Kidney (tissue), 13 donors: ENCODE measurements at regions not wholly inside any gene's neighbourhood (a gene's known extent, or its start where the extent isn't known, plus 50 kb on each side); places are given as distances from the start of the nearest gene placed in this dataset.

ENCODE experiments used
- DNase-seq, 5 donors: peaks; one replicate each; pipeline ENCODE4 v3.0.0-alpha.2; 2013 to 2020
- FAIRE-seq: peaks from 2 replicates; lab custom pipeline; 2012; peaks lifted over from hg19 to GRCh38; lab: Jason Lieb, UNC
- H3K27ac ChIP-seq, 2 donors: one replicate each; pipeline ENCODE4 v1.7.0; 2013; ENCODE audit warnings: low read depth in 2 of 2, low read length in 2 of 2, inconsistent platforms in 1 of 2
- H3K27me3 ChIP-seq: one replicate; pipeline ENCODE4 v1.7.1; 2013; ENCODE audit warnings: low read length, inconsistent platforms; ENCODE audit not compliant: control insufficient read depth, insufficient read depth
- H3K36me3 ChIP-seq, 3 donors: one replicate each; pipeline versions ENCODE4 v1.7.0 to v1.7.1; 2013; ENCODE audit warnings: low read length in 3 of 3, control low read depth in 1 of 3, inconsistent platforms in 1 of 3; ENCODE audit not compliant: insufficient read depth in 3 of 3, control insufficient read depth in 2 of 3
- H3K4me1 ChIP-seq, 3 donors: one replicate each; pipeline versions ENCODE4 v1.7.0 to v1.7.1; 2013; ENCODE audit warnings: low read length in 3 of 3, inconsistent platforms in 1 of 3, low read depth in 1 of 3; ENCODE audit not compliant: control insufficient read depth in 2 of 3, insufficient read depth in 2 of 3
- H3K4me3 ChIP-seq, 3 donors: one replicate each; pipeline versions ENCODE4 v1.7.0 to v1.8.1; 2013; ENCODE audit warnings: low read length in 3 of 3, control low read depth in 1 of 3, inconsistent platforms in 1 of 3
- H3K9ac ChIP-seq, 3 donors: one replicate each; pipeline versions ENCODE4 v1.7.0 to v1.7.1; 2013; ENCODE audit warnings: low read length in 3 of 3, control low read depth in 1 of 3, inconsistent platforms in 1 of 3
- H3K9me3 ChIP-seq, 3 donors: one replicate each; pipeline versions ENCODE4 v1.7.0 to v1.7.1; 2013; ENCODE audit warnings: low read length in 3 of 3, control low read depth in 1 of 3, inconsistent platforms in 1 of 3; ENCODE audit not compliant: control insufficient read depth in 2 of 3, insufficient read depth in 1 of 3
- intact Hi-C: fragments of 100-400 bp; cut with DNase I; formaldehyde crosslinking; loops from one replicate; pipeline ENCODE4 v1.11.1; 2022
- TF ChIP-seq, protein P1 (sequence below): IDR thresholded peaks from 3 replicates; pipeline ENCODE4 v1.5.1; 2012; ENCODE audit warnings: mild to moderate bottlenecking, moderate library complexity, borderline replicate concordance; ENCODE audit not compliant: insufficient read depth; ENCODE audit errors: extremely low read depth
- donor health status: control.
- donor health status: control.
- donor health status: control.
- donor health status: control.
- donor health status: control.
- donor health status: DM: yes; HTN: yes; CAD: no.
- donor health status: Normal renal cell carcinoma (clear cell type).

DNA sequence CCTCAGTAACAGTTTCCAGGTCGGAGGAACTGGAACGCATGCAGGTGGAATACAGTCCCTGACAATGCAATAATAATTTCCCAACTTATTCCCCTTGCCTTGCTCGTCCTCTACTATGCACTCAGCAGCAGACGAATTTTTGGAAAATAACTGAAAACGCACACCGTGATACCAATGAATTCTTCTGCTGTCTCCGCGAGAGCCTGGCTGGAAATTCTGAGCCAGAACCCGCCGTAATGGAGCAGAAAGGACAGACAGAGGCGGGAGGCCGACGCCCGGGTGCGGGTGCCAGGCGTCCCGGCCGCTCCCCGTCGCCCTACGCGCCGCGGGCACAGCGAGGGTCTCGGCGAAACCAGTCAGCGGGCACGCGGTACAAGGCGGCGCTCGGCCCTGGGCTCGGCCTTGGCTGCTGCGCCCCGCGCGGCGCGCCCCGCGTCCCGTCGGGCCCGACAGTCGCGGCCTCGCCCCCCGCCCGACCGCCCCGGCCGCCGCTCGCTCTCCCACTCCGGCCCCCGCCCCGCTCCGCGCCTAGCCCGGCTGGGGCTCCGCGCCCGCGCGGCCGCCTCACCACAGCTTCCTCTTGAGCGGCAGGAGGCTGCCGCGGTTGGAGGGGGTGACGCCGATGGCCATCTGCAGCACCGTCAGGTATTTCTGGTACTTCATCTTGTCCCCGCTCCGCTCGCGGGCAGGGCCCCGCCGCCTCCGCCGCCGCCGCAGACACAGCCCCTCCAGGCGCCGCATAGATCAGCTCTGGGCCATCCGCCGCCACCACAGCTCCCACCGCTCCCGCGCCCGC is 114.5 kb upstream of the GOLGA8J start:
- intact Hi-C loops, result no loop called here
- Histone ChIP-seq H3K9me3 (peaks cover 0 to 14% (median 1%) of the 10 kb centered on the region in 3 donors), H3K9ac (peak overlapping the region in 1 of 3 donors; percentile 0), H3K4me3 (peak overlapping the region in 1 of 3 donors; percentile 37), H3K27me3 (peaks cover 5% of the 10 kb centered on the region), H3K27ac (no peak overlapping the region), H3K4me1 (no peaks in the 10 kb centered on the region), H3K36me3 (no peaks in the 10 kb centered on the region)
- FAIRE-seq (no peak), DNase-seq (peak; percentile 37 to 62 (median 52))
- TF ChIP-seq, protein P1, sequence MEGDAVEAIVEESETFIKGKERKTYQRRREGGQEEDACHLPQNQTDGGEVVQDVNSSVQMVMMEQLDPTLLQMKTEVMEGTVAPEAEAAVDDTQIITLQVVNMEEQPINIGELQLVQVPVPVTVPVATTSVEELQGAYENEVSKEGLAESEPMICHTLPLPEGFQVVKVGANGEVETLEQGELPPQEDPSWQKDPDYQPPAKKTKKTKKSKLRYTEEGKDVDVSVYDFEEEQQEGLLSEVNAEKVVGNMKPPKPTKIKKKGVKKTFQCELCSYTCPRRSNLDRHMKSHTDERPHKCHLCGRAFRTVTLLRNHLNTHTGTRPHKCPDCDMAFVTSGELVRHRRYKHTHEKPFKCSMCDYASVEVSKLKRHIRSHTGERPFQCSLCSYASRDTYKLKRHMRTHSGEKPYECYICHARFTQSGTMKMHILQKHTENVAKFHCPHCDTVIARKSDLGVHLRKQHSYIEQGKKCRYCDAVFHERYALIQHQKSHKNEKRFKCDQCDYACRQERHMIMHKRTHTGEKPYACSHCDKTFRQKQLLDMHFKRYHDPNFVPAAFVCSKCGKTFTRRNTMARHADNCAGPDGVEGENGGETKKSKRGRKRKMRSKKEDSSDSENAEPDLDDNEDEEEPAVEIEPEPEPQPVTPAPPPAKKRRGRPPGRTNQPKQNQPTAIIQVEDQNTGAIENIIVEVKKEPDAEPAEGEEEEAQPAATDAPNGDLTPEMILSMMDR, result no peak

DNA sequence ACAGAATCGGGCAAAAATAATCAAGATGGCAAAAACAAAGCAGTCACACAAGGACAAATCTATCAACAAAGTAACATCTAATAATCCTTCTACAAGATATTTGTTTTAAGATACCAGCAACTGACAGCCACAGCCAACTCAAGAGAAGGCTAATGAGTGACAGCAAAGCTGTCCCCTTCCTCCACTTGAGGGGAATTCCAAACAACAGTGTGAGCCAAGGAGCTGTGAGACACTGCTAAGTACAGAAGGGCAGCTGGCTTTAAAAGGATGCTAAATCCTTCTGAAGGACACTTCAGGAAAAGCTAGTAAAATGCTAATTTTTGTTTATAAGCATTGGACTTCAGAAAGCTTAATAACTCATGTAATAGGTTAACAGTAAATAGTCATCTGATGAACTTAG is 120.3 kb upstream of the GOLGA8J start:
- no peak for FAIRE-seq
- H3K36me3 ChIP-seq, result no peaks in the 10 kb centered on the region
- TF ChIP-seq, protein P1, result no peak

DNA sequence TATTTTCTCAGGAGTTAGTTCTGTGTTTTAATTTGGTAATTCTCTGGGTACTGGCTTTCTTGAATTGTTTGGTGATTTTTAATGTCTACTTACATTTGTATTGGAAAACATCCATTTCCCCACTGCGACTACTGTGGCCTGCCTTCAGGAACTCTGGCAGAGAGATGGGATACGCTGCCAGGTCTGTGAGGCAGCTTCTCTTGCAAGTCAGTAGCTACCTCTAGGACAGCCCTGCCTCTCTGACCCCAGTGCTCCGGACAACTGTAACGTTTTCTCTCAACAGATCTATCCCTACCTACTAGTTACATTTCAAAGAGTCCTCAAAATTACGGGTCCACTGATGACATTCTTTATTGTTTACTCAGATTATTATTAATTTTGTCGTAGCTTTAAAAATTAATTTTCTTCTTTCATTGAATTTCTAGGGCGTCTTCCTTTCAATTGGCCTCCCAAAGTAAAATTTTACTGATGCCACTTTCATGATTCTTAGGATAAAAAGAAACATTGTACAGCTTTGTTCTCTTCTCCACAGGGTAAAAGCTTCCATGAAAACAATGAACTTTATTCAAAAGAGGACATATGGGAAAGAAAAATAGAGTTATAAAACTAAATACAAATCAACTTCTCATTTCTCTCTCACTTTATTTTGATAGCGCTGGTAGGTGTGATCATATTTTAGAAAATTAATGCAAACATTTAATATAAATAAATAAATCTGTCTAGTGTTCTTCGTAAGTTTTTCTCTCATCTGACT is 123.2 kb upstream of the GOLGA8J start:
- H3K27me3 ChIP-seq, result no peaks in the 10 kb centered on the region
- no peak overlapping the region for H3K4me3 ChIP-seq
- DNase-seq (no peak), FAIRE-seq (no peak)
- H3K36me3 ChIP-seq, result no peaks in the 10 kb centered on the region
- no peaks in the 10 kb centered on the region for H3K9me3 ChIP-seq
- no peak overlapping the region for H3K9ac ChIP-seq
- TF ChIP-seq, protein P1, result no peak
- intact Hi-C loops, result no loop called here
- no peaks in the 10 kb centered on the region for H3K4me1 ChIP-seq
- H3K27ac ChIP-seq, result no peak overlapping the region

More for the DNA sequence above, 120.3 kb upstream of the GOLGA8J start:
- Histone ChIP-seq H3K27ac (no peak overlapping the region), H3K9ac (no peak overlapping the region), H3K4me3 (no peak overlapping the region), H3K4me1 (no peaks in the 10 kb centered on the region), H3K9me3 (no peaks in the 10 kb centered on the region), H3K27me3 (no peaks in the 10 kb centered on the region)
- intact Hi-C loops, result no loop called here
- no peak for DNase-seq
